Left lobe of liver (tissue), 2 donors: ENCODE measurements at regions not wholly inside any gene's neighbourhood (a gene's known extent, or its start where the extent isn't known, plus 50 kb on each side); places are given as distances from the start of the nearest gene placed in this dataset.

Experiments used
- ATAC-seq: fragments of 200-7000 bp; cut with Tn5 transposase; one replicate; pipeline ENCODE4 v1.9.1; 2020; ENCODE audit warnings: mild to moderate bottlenecking, moderate library complexity
- DNase-seq: peaks from one replicate; pipeline ENCODE4 v3.0.0-alpha.2; 2020; ENCODE audit warnings: low spot score
- donor health status: DM: no; HTN: no; CAD: no; lungs with moderate emphysema.
- donor health status: DM: no; HTN: yes; CAD: no.

DNA sequence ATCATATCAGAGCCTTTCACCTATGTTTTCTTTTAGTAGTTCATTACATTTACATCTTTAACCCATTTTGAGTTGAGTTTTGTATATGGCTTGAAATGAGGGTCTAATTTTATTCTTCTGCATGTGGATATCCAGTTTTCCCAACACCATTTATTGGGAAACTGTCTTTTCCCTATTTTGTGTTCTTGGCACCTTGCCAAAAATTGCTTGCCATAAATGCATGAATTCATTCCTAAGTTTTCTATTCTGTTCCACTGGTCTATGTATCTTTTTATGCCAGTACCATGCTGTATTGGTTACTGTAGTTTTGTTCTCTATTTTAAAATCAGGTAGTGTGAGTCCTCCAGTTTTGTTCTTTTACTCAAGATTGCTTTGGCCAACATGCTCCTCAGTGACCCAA, 144.0 kb upstream of the OBI1 start:
- no peak for ATAC-seq

GRCh38 chr13:78787190-78787589, 128.2 kb upstream of the OBI1 start:
- no peak for ATAC-seq
- no peak for DNase-seq

More for the DNA sequence above, 144.0 kb upstream of the OBI1 start:
- DNase-seq = no peak

DNA sequence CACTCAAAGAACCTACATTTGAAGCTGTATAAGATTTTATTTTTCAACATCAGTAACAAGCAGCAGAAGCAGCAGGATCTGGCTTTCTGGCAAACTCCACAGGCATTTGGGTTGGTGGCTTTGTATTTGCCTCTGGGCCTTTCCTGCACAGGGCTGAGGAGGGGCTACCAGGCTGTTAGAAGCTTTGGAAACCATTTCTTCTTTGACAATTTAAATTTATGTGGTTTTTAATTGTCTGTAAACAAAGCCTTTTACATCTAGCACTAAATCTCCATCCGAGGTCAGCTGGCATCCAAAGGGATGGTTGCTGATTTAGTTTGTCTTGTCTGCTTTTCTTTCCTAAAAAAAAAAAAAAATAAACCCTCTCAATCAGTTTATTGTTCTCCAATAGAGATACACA, 127.5 kb upstream of the OBI1 start:
- no peak for ATAC-seq
- DNase-seq = no peak

DNA sequence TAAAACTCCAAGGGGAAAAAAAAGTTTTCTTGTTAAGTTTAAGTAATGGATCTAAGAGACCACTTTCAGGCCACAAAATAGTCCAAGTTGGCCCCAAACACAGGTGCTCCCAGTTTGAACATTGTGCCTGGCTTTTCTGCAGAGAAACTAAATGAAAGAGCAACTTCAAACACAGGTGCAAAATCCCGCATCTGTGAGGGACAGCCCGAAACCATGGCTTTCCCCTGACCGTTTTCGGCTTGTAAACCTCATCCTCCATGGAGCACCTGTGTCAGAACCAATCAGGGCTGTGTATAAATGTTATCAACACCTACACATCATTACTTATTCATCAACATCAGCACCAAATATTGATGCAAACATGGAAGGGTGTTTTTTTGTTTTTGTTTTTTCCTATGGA, 126.8 kb upstream of the OBI1 start:
- DNase-seq = no peak
- no peak for ATAC-seq

DNA sequence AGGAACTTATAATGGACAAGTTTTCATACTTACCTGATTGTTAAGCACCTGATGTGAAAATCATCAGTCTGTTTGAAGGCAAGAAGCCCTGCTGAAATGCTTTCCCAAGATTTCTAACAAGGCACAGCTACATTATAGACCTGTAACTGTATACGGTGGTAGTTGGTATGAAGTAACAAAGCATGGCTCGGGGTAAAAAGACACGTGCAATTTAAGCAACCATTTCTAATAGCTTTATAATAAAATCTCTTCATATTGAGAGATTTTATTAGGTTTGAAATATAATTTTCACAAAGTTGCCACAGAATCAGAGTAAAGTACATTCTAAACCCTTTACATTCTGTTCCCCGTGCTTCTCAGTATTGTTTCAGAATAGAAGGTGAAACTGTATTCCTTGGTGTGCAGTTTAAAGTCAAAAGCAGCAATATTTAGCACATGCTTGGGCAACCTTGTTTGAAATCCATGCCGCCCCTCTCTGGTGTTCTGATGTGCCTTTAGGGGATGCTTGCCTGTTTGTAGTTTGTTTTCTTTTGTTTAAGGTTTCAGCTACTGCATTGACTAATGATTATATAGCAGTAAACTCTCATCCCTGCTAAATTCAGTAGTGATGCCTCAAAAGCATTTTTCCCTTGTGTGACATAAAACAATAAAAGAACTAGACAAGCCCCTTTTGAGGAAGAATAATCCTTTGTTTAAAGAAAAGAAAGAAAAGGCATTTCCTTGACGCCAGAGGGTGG, 125.2 kb upstream of the OBI1 start:
- DNase-seq = no peak
- no peak for ATAC-seq

DNA sequence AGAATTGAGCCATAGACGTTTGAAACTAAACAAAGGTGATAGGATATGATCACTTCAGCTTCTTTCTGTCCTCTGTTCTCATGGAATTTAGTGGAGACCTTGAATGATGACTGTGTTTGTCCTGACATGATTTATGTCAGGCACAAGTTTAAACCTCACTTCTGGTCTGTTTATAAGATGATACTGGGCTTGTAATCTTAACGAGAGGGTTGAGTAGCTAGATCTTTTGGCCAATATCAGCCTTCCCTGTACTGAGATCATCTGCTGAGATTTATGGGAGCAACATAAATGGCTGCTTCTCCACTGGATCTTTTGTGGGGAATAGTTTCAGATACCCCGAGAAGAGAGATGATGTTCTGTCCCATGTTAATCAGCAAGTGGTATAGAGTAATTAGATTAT, 121.8 kb upstream of the OBI1 start:
- ATAC-seq = no peak
- DNase-seq = no peak

- DNase-seq (no peak), ATAC-seq (no peak)
Measured at GRCh38 chr13:78779608-78780007, 120.7 kb upstream of the OBI1 start.

DNA sequence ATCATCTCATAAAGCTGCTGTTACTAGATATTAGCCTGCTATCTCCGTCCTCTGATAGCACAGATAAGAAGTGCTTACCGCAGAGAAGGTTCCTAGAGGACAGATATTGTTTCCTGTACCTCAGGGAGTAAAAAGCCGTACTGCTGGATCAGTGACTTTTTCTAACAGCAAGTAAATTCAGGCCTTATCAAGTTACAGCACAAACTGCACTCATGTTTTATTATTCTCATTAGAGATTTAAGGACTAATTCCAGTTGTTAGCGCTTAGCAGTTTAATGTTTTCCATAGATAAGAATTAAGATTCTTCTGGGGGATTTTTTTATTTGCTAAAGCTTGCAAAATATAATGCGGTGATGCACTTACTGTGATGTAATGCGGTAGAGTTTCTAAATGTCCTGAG, 119.0 kb upstream of the OBI1 start:
- ATAC-seq = no peak
- DNase-seq = no peak

- DNase-seq (no peak), ATAC-seq (no peak)
Measured at GRCh38 chr13:78777396-78777795, 118.4 kb upstream of the OBI1 start.

GRCh38 chr13:78772933-78773332, 114.0 kb upstream of the OBI1 start:
- no peak for DNase-seq
- no peak for ATAC-seq

- no peak for ATAC-seq
- DNase-seq = no peak
Measured at GRCh38 chr13:78770601-78771000, 111.6 kb upstream of the OBI1 start.

DNA sequence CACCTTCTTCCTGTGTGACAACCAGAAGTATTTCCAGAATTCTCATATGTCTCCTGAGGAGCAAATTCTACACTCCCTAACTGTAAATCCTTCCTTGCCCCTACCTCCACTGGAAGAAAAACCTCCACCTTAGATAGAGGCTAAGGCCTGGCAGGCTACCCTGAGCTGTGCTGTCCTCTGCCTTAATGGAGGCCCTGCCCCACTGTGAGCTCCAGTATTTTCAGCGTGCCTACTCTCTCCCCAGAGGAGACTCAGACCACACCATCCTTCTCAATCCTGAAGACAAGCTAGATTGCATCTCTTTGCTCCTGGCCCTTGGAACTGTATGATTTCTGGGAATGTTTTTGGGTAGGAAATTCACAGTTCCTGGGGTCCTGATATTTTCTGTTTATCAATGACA, 110.0 kb upstream of the OBI1 start:
- DNase-seq = no peak
- no peak for ATAC-seq

GRCh38 chr13:78764665-78765064, 105.7 kb upstream of the OBI1 start:
- ATAC-seq = no peak

GRCh38 chr13:78762825-78763224, 103.9 kb upstream of the OBI1 start:
- ATAC-seq (no peak), DNase-seq (no peak)

More at GRCh38 chr13:78764665-78765064, 105.7 kb upstream of the OBI1 start:
- DNase-seq = no peak

DNA sequence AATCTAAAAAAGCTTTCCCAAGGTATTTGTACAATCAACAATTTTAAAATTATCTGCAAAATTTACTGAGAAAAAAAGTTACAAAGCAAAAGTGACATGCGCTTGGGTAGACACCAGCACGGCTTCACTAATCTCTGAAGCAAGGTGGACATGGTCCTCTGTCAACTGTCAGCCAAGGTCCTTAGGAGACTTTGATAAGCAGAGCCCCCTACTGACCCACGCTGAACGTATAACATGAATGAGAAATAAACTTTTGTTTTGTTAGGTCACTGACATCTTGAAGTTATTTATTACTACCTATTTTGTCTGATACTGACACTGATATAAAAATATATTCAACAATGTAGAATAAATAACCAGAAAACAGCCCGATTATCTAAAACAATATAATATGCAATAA, 100.7 kb upstream of the OBI1 start:
- ATAC-seq (no peak), DNase-seq (no peak)

DNA sequence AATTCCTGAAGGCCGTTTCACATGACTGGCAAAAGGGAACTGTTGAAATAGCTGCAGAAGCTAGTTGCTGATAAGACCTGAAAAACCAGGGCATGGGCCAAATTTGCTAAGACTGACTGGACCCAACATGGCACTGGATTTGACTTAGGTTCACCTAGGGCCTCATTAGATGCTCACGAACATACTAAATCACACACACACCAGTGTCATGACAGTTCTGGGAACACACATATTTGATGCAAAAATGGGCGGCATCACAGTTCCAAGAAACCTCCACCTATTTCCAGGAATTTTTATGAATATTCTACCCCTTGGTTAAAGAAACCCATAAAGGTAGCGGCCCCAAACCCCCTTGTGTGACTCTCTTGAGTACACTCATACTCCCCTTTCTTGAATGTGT, 99.6 kb upstream of the OBI1 start:
- ATAC-seq (no peak), DNase-seq (no peak)

DNA sequence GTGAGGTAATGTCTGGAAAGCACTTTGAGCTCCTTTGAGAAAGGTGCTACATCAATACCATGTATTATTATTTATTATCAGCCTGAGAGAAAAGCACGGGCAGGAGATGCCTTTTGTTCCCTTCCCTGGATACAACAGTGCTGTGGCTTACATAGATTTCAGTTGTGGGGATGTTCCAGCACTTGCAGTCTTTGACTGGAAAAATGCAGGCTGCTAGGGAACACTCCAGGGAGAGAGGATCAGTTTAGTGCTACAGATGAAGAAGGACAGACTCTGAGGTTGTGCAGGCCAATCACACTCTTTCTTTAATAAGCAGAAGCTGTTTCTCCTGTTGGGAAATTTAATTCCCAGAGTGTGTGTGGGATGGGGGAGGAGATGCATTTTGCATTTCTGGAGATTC, 94.5 kb upstream of the OBI1 start:
- DNase-seq = no peak
- no peak for ATAC-seq

DNA sequence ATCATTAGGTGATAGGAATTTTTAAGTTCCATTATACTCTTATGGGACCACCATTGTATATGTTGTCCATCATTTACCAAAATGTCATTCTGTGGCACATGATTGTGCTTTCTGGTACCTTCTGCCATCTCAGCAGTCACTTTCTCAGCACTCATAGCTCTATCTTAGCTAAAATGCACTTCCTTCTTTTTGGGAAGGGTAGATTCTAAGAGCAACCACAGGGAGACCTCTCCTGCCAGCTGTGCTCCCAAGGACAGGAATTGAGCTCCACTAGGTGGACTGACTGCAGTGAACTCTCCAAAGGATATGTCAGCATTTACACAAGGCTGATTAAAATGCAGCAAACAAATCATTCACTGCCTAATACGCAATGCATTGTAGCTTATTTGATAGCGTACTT, 91.8 kb upstream of the OBI1 start:
- ATAC-seq (no peak), DNase-seq (no peak)

DNA sequence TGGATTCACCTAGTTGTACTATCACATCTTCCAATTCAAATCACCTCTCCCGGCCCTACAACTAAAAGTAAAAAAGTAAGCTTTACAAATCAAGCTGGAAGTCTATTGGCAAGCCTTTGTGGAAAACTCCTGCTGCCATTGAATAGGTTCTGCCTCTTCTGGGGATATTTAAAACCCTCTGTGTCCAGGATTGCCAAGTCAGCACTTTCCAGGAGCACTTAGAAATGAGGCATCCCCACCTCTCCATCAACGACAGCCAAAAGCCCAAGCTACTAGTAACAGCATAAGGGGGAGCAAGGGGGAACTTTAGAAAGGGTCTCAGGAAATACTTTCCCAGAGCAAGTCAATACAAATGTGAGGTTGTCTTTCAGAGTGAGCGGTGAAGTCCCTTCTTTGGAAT, 85.0 kb upstream of the OBI1 start:
- no peak for ATAC-seq
- DNase-seq = no peak

DNA sequence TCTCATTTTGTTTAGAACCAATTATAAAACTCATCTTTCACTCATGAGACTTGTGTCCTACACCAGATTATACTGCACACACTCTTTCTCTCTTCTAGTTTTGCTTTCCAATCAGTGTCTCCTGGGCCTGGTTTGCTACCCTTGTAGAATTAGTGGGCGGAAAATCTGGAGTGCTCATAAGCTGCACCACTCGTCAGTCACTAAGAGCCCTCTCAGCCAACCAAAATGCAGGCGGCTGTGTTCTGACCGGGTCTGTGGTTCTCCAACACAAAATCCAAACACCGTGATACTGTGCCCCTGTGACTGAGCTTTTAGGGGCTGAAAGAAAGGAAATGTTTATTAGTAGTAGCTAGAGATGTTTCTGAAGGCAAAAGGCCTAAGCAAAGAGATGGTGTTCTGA, 83.7 kb upstream of the OBI1 start:
- ATAC-seq = no peak

GRCh38 chr13:78736142-78736541, 77.2 kb upstream of the OBI1 start:
- ATAC-seq = no peak
- DNase-seq = no peak

More for the DNA sequence above, 83.7 kb upstream of the OBI1 start:
- DNase-seq = no peak

DNA sequence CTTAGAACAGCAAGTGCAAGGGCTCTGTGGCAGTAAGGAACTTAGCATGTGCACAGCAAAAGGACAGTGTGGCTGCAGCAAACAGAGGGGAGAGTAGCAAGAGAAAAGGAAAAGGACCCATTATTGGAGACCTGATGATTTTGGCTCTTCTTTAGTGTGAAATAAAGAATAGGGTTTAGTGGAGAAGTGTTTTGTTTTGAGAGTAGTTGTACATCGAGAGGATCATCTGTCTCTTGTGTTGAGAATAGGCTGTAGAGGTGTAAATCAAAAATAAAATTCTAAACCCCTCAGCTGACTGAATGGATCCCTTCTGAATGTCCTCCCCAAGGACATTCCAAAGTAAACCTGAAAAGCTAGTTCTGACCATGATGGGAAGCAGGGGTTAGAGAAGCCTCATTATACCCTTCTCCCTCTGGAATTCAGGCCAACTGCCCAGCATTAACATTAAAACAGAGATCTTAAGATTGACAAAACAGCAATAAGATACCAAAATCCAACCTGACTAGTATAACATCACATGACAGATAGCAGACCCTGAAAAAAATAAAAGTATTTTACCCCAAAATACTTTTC, 73.6 kb upstream of the OBI1 start:
- ATAC-seq (no peak), DNase-seq (no peak)

GRCh38 chr13:78722700-78723099, 63.7 kb upstream of the OBI1 start:
- DNase-seq (no peak), ATAC-seq (no peak)
